DOHH2 (cell line): ENCODE measurements at regions not wholly inside any gene's neighbourhood (a gene's known extent, or its start where the extent isn't known, plus 50 kb on each side); places are given as distances from the start of the nearest gene placed in this dataset.
A peak's percentile ranks its signal among the peaks of the same experiment; 100 is the strongest.

Experiments
- EZH2phosphoT487 ChIP-seq: fragments of 200-600 bp; sonication (generic); IDR thresholded peaks from 2 replicates; pipeline ENCODE4 v1.6.1; 2017; ENCODE audit warnings: borderline replicate concordance, mild to moderate bottlenecking, antibody characterized with exemption, low read length, moderate library complexity, mixed read lengths
- TF ChIP-seq, protein P1 (sequence below): fragments of 200-600 bp; sonication (generic); IDR thresholded peaks from one replicate; pipeline ENCODE4 v1.5.1; 2014; ENCODE audit warnings: antibody characterized with exemption, mild to moderate bottlenecking, low read depth, low read length; ENCODE audit not compliant: poor library complexity, severe bottlenecking

DNA sequence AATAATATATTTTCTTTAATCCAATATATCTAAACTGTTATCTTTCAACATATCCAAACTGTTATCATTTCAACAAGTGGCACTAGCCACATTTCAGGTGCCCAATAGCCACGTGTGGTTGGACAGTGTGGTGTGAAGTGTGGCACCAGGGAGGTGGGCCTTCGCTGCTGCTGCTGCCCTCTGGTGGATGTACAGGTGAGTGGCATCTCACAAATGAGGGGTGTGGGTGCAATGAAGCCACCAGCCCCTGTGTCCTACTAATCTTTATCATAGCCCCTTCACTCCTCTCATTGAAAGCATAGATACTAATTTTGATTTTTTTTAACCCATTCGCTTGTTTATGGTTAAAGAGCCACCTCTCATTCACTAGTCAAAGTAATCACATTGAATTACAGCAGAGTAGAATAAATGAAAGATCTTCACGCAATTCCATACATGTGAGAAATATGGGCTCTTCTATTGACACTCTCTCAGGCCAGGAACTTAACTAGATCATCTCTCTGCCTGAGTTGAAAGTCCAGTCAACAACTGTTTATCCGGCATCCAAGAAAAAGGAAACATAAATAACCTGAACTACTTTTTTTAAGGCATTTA, 499.2 kb downstream of the OMA1 start:
- TF ChIP-seq, protein P1, sequence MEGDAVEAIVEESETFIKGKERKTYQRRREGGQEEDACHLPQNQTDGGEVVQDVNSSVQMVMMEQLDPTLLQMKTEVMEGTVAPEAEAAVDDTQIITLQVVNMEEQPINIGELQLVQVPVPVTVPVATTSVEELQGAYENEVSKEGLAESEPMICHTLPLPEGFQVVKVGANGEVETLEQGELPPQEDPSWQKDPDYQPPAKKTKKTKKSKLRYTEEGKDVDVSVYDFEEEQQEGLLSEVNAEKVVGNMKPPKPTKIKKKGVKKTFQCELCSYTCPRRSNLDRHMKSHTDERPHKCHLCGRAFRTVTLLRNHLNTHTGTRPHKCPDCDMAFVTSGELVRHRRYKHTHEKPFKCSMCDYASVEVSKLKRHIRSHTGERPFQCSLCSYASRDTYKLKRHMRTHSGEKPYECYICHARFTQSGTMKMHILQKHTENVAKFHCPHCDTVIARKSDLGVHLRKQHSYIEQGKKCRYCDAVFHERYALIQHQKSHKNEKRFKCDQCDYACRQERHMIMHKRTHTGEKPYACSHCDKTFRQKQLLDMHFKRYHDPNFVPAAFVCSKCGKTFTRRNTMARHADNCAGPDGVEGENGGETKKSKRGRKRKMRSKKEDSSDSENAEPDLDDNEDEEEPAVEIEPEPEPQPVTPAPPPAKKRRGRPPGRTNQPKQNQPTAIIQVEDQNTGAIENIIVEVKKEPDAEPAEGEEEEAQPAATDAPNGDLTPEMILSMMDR = peak; percentile 64
- no peak for TF ChIP-seq EZH2phosphoT487
